GM19455 (cell line): ENCODE measurements at regions not wholly inside any gene's neighbourhood (a gene's known extent, or its start where the extent isn't known, plus 50 kb on each side); places are given as distances from the start of the nearest gene placed in this dataset.

ENCODE experiments used
- ATAC-seq: cut with Tn5 transposase; IDR thresholded peaks from one replicate; pipeline ENCODE4 v1.9.1; 2021; ENCODE audit not compliant: unreplicated experiment

DNA sequence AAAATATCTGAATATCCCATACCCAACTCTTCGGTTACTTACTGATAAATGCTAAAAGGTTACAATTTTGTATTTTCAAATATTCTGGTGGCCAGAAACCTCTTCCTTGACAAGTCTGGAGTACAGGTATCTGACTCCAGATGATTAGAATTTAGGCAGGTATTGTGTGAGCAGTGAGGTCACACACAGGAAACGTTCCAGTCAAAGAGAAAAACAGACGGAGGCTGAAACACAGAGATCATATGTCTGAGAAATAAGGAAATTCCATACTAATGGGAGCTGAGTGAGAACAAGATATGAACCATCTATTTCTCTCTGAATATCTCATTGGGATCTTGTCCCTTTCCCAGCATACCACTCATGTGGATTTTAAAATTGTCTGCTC is 89.4 kb upstream of the IGLL5 start:
- no peak for ATAC-seq

DNA sequence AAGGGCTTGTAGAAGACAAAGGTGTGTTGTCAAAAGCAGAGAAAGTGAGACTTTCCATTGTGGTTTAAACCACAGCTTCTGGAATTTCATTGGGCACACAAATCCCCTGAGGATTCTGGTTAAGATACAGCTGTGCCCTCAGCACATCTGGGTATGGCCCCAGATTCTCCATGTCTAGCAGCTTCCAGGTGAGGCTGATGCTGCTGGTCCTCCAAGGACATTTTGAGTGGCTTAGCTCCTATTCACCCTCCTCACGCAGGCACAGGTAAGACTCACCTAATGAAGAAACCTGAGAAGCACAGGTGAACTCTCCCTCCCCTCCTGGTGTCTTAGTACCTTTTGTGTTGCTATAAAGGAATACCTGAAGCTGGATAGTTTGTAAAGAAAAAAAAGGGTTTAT is 88.9 kb upstream of the IGLL5 start:
- ATAC-seq: no peak

DNA sequence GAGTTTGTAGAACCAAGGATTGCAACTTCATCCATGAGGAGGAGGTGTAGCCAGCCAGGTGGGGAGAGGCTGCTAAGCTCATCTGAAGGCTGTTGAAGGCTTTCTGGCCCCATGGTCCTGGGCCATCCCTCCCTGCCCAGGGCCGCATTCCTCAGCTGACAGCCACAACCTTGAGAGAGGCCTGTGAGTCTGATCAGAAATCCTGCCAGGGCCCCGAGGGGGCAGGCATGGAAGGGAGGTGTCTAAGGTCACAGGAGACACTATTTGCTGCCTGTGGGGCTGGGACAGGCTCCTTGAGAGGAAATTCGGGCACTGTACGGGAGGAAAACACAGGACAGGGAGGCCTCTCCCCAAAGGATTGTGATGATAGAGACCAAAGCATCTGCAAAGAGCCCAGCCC is 88.1 kb upstream of the IGLL5 start:
- no peak for ATAC-seq

DNA sequence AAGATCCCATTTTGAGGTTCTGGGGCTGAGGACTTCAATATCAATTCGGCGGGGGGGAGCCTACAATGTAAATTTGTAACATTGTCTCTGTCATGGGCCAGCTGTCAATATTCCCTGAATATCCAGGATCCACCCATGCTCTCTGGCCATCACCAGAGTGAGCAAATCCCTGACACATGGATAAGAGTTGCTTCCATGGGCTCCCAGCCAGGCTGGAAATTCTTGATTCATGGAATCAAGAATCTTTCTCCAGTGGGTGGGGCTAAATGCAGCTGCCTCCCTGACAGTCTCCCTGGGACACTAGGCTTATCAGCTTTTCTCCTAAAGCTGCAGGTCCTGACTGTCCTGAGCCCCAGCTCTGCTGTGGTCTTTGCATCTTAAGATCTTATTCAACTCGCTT is 86.9 kb upstream of the IGLL5 start:
- no peak for ATAC-seq

DNA sequence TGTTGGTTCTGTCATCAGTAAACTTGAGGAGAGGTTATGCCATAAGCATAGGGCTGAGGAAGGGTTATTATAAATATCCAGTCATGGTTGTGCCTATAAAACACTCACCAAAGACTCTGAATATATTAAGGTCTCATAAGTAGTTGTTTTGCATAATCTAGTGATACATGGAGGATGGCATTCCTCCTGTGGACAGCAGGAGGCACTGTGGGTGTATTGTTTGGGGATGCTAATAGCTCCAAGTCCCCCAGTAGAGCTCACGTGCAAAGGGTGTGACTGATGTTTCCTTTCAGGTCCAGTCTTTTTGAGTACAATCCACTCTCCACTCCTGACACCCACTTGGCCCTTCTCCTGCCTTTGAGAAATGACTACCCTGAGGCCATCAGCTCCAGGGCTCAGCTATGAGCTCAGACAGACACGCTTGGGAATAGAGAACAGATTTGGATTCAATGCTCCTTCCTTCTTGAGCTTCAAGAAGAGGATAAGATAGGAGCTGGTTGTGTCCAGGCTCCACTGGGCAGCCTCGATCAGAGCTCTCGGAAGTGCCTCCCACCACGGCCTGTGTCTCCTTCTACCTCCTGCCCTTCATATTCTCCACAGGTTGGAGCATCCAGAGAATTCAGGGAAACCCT is 85.2 kb upstream of the IGLL5 start:
- ATAC-seq: no peak

DNA sequence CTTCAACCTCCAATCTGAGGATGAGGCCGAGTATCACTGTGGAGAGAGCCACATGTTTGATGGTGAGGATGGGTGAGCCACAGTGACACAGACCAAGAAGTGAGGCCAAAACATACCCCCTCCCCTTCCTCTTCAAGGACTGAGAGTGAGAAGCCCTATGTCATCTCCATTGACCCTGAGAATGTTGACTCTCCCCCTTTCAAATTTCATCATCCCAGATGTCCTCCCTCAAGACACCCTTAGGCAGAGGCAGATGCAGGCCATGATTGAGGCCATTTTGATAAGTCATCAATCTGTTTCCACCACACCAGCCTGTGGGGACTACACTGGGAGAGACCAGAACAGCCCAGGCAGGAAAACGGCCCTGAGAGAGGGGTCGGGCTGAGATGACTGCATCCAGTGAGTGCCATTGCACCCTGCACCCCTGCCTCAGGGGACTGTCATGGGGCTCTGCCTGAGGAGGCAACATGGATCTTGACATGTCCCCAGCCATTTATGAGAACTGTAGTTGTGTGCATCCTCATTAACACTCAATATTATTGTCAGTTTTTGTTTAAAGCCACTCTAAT is 84.2 kb upstream of the IGLL5 start:
- no peak for ATAC-seq

DNA sequence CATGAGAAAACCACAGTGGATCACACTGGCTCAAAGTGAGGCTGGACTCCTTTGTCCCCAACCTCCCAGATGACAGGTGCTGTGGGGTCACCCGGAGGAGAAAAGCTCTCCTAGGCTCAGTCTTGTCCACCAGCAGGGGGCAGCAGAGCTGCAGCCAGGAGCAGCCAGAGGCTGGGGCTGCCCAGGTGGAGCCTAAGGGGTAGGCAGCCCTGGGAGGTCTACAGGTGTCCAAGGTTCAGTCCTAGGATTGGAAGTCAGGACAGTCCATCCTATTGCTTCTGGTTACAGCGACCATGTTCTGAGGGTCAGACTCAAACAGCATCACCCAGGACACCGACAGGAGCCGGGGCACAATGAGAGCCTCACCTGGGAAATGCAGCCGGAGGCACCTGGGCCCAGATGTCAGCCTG is 77.6 kb upstream of the IGLL5 start:
- ATAC-seq: no peak

DNA sequence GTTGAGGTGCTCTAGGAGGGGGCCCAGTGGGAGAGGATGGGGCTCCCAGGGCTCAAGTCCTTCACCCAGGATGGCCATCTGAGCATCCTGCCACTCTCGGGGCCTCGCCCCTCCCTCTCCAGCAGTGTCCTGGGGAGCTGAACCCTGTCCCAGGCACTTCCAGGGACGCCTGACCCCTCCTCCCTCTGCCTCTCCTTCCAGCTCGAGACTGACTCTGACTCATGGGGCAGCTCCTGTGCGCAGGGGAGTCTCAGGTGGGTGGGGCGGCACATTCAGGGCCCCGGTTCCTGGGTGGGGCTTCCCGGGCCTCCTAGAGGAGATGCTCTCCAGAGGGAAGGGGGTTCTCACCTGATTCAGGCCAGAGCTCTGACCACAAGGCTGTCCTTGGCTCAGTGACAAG is 77.1 kb upstream of the IGLL5 start:
- ATAC-seq: no peak

DNA sequence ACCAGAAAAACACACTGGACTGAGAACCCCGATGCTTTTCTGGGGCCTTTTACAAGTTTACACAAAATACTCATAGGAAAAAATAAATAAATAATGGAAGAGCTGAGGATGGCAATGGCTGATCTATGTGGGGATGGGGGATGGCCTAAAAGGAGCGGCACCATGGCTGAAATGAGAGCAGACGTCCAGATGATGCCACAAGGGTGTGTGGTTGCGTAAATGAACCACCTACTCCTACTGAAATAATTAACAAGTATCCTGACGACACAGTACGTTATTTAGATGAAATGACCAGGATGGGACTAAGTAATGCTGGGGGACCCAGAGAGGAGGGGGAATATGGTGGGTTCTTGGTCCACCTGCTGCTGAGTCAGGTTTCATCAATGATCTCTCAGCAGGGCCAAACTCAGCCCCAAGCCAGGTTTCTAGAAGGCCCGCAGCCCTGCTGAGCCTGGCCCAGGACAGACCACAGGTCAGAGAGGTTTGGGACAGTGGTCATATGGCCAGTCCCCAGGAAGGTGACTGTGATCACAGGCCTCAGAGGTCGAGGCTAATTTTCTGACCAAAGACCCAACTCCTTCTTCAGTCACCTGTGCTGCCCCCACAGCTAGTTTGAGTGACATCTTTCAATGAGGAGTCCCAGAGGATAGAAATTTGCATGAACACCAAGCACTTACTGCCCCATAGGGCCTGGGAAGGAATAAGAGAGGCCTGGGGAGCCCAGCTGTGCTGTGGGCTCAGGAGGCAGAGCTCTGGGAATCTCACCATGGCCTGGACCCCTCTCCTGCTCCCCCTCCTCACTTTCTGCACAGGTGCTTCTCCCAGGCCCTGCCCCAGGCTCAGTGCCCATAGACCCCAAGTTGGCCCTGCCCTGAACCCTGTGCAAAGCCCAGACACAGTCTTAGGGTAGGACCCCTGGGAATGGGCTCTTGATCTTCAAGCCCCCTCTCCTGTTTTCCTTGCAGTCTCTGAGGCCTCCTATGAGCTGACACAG is 76.3 kb upstream of the IGLL5 start:
- ATAC-seq: no peak

DNA sequence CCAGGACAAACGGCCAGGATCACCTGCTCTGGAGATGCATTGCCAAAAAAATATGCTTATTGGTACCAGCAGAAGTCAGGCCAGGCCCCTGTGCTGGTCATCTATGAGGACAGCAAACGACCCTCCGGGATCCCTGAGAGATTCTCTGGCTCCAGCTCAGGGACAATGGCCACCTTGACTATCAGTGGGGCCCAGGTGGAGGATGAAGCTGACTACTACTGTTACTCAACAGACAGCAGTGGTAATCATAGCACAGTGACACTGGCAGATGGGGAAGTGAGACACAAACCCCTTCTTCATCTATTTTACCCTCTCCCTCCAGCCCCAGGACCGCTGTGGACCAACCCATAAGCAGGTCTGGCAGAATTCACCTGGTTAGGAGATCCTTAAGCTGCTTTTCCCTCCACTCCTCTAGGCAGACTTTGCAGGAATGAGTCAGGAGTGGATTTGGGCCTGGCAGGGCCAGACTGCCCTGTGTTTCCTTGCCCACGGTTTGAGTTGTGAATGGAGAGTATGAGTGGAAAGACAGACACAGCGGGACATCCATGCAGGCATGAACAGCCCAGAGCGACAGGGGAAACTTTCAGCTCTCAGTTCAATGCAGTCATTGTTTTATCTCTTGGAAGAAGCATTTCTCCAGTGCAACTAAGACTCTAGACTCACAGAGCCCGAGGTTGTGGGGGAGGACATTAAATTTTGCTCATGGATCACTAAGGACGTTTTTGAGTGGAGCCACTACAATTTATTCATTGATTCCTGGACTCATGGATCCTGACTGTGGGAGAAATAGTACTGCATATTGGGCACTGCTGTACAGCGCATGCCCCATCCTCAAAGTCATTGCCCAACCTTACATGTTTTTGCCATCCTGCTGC is 75.3 kb upstream of the IGLL5 start:
- no peak for ATAC-seq

DNA sequence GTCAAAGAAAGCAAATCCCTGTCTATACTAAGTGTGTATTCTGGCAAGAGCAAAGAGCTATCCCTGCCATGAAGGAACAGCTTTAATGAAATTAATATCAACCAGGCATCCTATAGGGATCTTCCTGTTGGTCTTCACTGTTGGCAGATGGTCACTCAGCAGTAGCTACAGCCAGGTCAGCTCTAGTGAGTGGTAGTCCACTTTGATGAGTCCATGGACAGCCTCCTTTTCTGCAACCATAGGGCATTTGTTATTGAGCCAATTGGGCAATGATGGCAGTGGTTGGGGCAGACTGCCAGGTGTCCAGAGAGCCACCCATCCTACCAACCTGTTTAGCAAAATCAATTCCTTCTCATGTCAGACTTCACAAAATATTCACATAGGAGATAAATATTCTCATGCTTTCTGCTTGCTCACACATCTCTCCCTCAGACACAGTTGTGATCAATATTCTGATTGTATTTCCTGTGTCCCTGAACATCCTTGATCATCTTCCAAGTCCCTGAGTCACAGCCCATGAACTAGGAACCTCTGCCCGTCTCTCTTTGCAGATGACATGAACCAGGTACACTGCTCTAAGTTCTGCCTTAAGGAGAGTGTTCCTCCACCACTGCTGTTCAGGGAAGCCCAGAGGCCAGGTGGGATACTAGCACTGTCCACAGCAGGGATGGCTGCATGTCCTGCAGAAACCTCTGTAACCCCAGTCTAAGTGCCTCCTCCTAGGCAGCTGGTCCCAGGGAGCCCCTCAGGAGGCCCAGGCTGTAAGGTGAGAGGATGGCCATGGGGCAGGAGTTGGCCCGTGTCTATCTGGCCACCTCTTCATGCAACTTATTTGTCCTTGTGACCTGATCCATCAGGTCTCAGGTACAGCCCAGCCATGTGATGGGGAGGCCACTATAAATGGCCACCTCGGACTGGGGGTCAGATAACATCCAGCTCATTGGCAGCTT is 74.2 kb upstream of the IGLL5 start:
- ATAC-seq: no peak

DNA sequence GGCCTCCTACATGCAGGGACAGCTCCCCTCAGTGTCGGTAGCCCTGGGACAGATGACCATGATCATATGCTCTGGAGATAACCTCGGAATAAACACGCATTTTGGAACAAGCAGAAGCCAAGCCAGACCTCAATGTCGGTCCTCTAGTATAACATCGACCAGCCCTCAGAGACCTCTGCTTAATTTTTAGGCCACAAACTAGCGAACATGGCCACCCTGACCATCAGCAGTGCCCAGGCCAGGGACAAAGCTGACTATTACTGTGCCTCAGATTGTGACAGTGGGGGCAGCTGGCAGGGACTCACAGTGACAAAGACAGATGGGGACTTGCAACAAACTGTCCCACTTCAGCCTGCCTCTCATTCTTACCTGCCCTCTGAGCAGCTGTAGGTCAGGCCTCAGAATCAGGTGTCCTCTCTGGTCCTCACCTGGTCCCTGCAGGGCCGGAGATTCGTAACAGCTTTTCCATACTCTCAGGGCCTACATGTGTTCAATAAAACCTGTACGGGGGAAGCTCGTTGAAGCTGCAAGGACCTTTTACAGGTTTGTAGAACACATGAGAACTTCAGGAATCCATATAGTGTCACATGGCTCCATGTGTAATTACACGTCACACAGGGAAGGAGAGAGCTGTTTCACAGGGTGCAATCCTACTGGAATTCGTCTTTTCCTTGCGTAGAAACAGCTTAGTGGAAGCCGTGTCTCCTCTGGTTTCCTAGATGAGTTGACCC is 72.8 kb upstream of the IGLL5 start:
- no peak for ATAC-seq

DNA sequence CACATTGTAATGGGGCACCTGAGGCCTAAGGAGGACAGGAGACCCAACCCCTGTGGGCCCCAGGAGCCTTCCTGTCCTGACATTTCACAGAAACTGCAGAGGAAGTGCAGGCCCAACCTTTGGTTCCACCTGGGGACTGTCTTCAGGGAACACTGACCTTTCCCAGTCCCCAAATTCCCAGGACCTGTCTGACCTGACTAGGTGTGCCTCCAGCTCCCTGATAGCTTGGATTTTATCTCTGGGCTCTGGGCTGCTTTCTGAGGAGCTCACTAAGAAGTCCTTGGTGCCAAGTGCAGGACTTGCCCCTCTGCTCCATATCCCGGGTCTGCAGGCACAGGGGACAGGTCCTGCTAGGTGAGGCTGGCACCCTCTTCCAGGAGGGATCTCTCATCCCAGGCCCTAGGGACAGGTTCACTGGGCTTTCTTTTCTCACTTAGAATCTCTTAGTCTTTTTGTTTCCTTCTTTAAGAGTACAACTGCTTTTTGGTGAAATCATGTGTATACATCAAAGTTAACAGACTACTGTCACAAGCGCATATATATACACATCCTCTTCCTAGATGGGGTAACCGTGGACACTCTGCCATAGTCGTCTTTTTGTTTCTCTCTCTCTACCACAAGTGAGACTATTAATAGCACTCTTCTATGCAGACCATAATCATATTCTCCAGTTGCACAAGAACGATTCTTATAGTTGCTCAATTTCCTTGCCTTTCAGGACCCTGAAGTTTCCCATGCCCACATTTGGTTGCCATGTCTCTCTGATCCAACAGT is 72.0 kb upstream of the IGLL5 start:
- ATAC-seq: no peak

DNA sequence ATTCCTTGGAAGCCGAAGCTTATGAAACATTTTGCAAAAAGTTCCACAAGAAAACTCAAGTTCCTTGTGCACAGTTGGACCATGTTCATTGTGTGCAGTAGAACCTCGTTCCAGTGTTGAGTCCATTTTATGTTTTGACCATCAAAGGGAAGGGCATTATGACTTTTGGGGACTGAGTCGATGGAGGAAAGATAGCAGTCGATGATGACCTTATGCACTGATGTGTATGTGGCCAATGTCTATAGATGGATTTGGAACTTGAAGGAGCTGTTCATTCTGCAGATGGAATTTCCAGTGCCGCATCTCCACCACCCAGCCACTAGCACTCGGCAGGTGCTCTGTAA is 71.5 kb upstream of the IGLL5 start:
- no peak for ATAC-seq

DNA sequence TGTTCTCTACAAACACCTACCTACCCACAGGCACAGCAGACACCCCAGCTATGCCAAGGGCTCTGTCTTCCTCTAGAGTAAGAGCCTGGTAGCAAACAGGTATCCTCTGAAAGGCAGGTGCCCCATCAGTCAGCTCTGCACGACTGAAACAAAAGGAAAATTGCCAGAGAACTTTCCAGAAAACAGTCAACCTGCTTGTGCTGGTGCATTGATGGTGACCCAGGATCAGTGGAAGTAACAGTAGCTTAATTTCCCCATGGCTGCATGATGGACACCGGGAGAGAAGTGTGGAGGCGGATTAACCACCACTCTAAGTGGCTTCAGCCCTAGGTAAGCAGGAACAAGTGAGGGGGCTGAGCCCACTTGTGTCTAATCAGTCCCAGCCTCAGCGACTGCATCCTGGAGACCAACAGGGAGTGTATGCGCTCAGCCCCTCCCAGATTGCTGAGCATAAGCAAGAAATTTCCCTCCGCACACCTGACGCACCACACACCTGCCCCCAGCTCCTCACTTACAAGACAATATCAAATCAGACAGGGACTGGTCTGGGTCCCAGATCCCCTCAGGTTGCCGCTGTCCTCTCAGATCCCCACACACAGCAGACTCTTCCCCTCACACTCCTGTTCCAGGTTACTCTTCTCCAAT is 70.7 kb upstream of the IGLL5 start:
- ATAC-seq: no peak

DNA sequence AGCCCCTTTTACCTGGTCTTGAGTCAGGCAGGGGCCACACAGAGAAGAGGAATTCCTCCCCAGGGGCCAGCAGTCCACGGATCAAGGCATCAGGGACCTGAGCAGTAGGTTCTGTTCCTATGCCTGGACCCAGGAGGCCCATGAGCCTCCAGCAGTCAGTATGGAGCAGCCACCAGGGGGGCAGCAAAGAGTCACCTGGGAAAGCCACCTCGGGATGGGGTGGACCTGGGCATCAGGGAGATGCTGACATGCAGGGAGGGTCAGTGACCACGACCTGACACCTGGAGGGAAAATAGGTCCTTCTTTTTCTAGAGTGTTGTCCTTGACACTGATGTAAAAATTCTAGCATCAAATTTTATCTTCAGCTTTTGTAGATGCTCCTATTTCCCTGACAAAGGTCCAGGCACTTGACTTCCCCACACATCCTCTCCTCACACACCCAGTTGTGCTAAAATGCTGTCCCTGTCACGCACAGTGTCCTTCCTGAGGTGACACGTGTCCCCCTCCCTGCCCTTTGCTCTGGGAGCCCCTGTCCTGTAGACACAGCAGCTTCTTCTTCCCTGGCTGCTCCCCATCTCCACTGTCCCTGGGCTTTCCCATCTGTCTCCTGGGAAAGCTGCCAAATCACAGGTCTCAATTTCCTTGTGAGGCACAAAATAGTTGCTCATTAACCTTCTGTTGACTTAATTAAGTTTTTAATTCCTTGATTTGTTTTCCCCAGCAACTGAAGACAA is 70.0 kb upstream of the IGLL5 start:
- no peak for ATAC-seq

DNA sequence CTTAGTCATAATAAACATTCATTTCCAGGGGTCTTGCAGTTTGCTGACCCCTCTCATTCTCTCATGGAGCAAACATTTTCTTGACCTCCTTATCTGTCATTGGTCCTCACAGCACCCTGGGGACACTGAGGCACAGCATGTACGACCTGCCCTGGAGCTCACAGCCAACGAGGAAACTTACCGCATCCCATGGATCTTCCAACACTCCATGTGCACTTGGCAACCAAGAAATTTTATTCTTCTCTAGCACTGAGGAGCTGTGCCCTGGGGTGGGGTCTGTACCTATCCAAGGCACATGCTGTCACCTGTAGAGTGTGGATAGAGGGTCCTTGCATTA is 69.4 kb upstream of the IGLL5 start:
- ATAC-seq: no peak
